Activated CD4-positive, alpha-beta T cell treated with anti-CD3 and anti-CD28 coated beads, Interleukin-2, amount 10 ng/mL, durations not matched to agents 24 days and 14 days (primary cell): ENCODE measurements at regions not wholly inside any gene's neighbourhood (a gene's known extent, or its start where the extent isn't known, plus 50 kb on each side); places are given as distances from the start of the nearest gene placed in this dataset.
"Not testable (repeated sequence)": the region's sequence is repeated elsewhere in the genome, so short reads cannot be mapped to it uniquely, and the experiment has no call there.

Source experiments
- DNase-seq: peaks from one replicate; pipeline ENCODE4 v3.0.0; 2022
- H3K27ac Mint-ChIP-seq: one replicate; pipeline ENCODE4 v1.8.0; 2022; ENCODE audit warnings: mild to moderate bottlenecking, mixed read lengths
- H3K27me3 Mint-ChIP-seq: one replicate; pipeline ENCODE4 v1.8.0; 2022; ENCODE audit warnings: mixed read lengths
- H3K36me3 Mint-ChIP-seq: one replicate; pipeline ENCODE4 v1.8.0; 2022; ENCODE audit warnings: low read depth, mild to moderate bottlenecking, mixed read lengths
- H3K4me1 Mint-ChIP-seq: one replicate; pipeline ENCODE4 v1.8.0; 2021; ENCODE audit warnings: mixed read lengths
- H3K4me3 Mint-ChIP-seq: one replicate; pipeline ENCODE4 v1.8.0; 2022; ENCODE audit warnings: mild to moderate bottlenecking, moderate library complexity, mixed read lengths
- H3K9me3 Mint-ChIP-seq: one replicate; pipeline ENCODE4 v1.8.0; 2021; ENCODE audit warnings: mixed read lengths
- intact Hi-C: fragments of 100-400 bp; cut with micrococcal nuclease; formaldehyde crosslinking; loops from one replicate; pipeline ENCODE4 v1.15.1; 2023

DNA sequence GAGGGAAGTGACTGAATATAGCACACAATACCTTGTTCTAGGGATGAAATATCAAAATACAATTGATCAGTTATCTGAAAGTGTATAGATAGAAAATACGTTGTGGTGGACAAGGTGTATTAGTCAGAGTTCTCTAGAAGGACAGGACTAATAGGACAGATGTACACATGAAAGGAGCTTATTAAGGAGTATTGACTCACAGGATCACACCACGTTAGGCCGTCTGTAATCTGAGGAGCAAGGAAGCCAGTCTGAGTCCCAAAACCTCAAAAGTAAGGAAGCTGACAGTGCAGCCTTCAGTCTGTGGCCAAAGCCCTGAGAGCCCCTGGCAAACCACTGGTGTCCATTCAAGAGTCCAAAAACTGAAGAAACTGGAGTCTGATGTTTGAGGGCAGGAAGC is 406.1 kb downstream of the MDFIC start:
- Mint-ChIP-seq H3K4me1 (no peaks in the 10 kb centered on the region), H3K9me3 (peaks cover 4% of the 10 kb centered on the region), H3K36me3 (no peaks in the 10 kb centered on the region), H3K4me3 (no peak overlapping the region), H3K27ac (no peak overlapping the region), H3K27me3 (no peaks in the 10 kb centered on the region)
- no peak for DNase-seq
- intact Hi-C loops = no loop called here

DNA sequence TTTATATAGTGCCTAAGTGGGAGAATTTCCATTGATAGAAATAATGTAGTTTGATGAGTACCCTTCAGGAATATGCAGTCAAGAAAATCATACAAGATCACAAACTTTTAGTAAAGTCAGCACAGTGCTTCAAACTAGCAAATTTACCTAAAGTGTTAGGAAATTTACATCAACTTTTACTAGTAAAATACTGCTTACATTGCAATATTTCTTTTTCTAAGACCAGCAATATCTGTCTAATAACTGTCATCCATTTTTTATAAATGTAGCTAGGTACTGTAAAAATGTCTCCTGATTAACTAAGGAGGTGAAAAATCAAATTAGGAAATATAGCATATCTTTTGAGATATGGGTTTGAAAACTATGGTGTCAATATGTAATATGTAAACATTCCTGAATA is 405.4 kb downstream of the MDFIC start:
- Mint-ChIP-seq H3K9me3 (peaks cover 4% of the 10 kb centered on the region), H3K36me3 (no peaks in the 10 kb centered on the region), H3K27me3 (no peaks in the 10 kb centered on the region), H3K27ac (no peak overlapping the region), H3K4me3 (no peak overlapping the region), H3K4me1 (no peaks in the 10 kb centered on the region)
- DNase-seq = no peak
- intact Hi-C loops = no loop called here

DNA sequence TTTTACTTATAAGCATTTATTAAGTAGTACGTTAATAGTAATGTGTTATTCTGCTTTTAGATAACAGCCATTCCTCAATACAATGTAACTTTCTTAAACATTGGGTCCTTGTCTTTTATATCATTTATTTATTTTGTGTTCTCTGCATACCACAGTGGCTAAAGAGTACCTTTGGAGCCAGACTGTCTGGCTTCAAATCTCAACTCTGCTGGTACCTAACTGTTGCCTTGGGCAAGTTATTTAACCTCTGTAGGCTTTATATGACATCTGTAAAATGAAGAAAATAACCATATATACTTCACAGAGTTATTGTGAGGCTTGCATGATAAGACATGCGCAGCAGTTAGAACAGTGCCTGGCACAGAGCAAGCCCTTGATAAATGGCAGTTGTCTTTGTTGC is 397.6 kb downstream of the MDFIC start:
- Mint-ChIP-seq H3K4me3 (no peak overlapping the region), H3K27ac (no peak overlapping the region), H3K36me3 (no peaks in the 10 kb centered on the region), H3K4me1 (no peaks in the 10 kb centered on the region), H3K9me3 (peaks cover 4% of the 10 kb centered on the region), H3K27me3 (peaks cover 2% of the 10 kb centered on the region)
- DNase-seq = no peak
- intact Hi-C loops = no loop called here

DNA sequence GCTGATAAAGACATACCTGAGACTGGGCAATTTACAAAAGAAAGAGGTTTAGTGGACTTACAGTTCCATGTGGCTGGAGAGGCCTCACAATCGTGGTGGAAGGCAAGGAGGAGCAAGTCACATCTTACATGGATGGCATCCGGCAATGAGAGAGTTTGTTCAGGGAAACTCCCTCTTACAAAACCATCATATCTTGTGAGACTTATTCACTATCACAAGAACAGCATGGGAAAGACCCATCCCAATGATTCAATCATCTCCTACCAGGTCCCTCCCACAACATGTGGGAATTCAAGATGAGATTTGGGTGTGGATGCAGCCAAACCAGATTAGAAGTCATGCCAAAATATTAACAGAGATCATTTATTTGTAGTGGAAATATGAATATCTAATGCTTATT is 388.4 kb downstream of the MDFIC start:
- H3K27me3 Mint-ChIP-seq, H3K27ac Mint-ChIP-seq, H3K9me3 Mint-ChIP-seq, H3K36me3 Mint-ChIP-seq, DNase-seq, H3K4me3 Mint-ChIP-seq, intact Hi-C loops, H3K4me1 Mint-ChIP-seq: not testable (repeated sequence)

DNA sequence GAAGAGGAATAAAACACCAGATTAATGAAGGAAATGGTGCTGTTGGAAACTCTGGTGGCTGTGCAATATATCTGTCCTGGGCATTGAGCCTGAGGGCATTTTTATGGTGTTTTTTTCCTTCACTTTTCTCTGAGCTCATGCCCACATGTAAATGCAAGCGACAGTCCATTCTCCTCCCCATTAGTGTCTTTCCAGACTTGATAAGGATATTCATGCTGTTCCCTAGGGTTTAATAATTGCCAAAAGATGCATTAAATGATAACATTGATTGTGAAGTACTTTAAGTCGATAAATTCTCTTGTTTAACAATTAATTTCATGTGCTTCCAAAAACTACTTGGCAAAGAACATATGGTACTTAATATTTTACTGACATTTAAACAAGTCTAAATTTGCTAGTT is 384.7 kb downstream of the MDFIC start:
- no peaks in the 10 kb centered on the region for H3K27me3 Mint-ChIP-seq
- no peaks in the 10 kb centered on the region for H3K4me1 Mint-ChIP-seq
- H3K27ac Mint-ChIP-seq = no peak overlapping the region
- intact Hi-C loops = no loop called here
- no peak for DNase-seq
- no peak overlapping the region for H3K4me3 Mint-ChIP-seq
- H3K36me3 Mint-ChIP-seq = no peaks in the 10 kb centered on the region
- H3K9me3 Mint-ChIP-seq = no peaks in the 10 kb centered on the region

DNA sequence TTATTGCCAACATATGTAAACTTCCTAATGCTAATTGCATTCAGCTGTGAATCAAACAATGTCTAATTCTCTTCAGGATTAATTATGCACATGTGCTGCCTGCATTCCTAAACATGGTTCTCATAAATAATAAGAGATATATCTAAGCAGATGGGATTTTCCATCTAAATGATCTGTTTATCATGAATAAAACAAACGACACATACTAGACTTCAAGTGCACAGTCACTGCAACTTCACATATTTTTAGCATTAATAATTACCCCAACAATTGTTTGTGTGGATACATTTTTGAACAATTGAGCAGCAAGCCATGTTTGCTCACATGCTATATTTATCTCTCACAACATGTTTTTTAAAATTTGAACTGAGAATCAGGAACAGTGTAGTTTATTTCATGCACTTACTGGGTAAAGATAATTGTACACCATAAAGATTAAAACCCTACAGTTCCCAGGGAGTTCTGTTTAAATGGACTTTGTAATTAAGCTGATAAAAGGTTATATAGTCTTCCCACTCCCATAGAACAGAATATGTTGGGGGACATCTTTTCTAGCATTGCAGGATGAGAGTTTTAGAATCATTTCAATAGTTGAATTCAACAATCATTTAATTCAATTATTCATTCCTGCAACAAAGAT is 378.5 kb downstream of the MDFIC start:
- no peaks in the 10 kb centered on the region for H3K36me3 Mint-ChIP-seq
- intact Hi-C loops = no loop called here
- no peak overlapping the region for H3K27ac Mint-ChIP-seq
- H3K9me3 Mint-ChIP-seq = no peaks in the 10 kb centered on the region
- DNase-seq = no peak
- H3K4me1 Mint-ChIP-seq = no peaks in the 10 kb centered on the region
- H3K27me3 Mint-ChIP-seq = no peaks in the 10 kb centered on the region
- H3K4me3 Mint-ChIP-seq = no peak overlapping the region

DNA sequence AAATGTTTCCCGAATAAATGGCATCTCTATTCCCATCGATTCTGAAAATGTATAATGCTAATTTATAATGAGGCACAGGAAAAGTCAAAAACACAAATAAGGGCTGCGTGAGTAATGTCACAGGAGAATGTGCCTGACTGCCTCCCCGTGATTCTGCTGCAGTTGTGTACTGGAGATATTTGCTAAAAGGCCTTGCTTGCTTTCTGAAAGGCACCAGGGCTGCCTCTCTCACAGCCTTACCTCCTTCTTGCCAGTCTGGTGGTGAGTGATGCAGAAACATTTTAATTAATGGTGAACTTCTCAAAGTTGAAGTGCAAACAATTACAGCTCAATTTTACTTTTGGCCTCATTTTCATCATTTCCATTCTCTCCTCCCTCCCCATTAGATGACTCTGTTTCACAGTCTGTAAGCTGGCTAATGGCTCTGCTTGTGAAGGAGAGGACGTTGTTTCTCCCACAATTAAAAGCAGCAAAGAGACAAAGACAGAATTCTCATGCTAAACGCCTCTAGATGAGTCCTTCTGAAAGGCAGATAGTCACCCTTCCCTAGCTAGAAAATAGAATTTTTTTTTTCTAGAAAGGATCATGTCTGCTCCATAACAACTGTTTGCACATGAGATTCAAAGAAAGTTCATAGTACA is 377.6 kb downstream of the MDFIC start:
- intact Hi-C loops = no loop called here
- no peaks in the 10 kb centered on the region for H3K9me3 Mint-ChIP-seq
- H3K4me3 Mint-ChIP-seq = no peak overlapping the region
- H3K27me3 Mint-ChIP-seq = no peaks in the 10 kb centered on the region
- no peaks in the 10 kb centered on the region for H3K36me3 Mint-ChIP-seq
- no peak for DNase-seq
- H3K4me1 Mint-ChIP-seq = no peaks in the 10 kb centered on the region
- no peak overlapping the region for H3K27ac Mint-ChIP-seq

DNA sequence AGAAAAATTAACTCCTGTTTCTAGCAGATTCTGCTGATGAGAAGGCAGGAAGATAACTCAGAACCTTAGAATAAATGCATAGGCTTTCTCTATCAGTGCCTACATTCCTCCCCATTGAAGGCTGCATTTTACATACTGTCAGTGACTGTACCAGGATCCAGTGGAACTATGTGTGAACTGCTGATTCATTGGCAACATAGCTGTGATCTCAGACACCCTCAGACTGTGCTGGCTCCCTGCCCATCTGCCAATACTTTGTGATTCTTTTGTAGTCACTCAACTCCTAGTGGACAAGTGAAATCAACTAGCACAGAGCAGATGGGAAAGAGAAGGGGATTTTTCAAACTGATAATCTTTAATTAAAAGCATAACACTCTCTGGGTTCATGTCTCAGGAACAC is 375.8 kb downstream of the MDFIC start:
- H3K27ac Mint-ChIP-seq = no peak overlapping the region
- H3K9me3 Mint-ChIP-seq = no peaks in the 10 kb centered on the region
- no peak for DNase-seq
- no peaks in the 10 kb centered on the region for H3K36me3 Mint-ChIP-seq
- H3K4me3 Mint-ChIP-seq = no peak overlapping the region
- intact Hi-C loops = no loop called here
- H3K4me1 Mint-ChIP-seq = no peaks in the 10 kb centered on the region
- peaks cover 2% of the 10 kb centered on the region for H3K27me3 Mint-ChIP-seq

DNA sequence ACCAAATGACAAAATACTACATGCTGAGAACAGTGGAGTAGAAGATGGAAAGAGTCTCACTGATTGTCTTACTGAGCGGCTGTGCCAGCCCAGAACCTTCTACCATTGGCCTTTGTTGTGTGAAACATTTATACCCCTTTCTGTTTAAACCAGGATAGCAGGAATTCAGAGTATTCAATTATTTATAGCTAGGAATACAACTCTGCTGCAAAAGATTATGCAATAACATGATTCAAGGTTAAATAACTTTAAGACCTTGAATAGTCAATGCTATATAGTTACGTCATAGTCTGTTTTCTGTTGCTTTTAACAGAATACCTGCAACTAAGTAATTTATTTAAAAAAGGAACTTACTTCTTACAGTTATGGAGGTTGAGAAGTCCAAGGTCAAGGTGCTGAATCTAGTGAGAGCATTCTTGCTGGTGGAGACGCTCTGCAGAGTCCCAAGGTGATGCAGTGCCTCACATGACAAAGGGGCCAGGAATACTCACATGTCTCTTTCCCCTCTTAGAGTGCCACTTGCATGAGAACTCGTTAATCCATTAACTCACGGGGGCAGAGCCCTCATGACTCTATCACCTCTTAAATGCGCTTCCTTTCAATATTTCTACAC is 371.8 kb downstream of the MDFIC start:
- Mint-ChIP-seq H3K27ac (no peak overlapping the region), H3K9me3 (no peaks in the 10 kb centered on the region), H3K4me1 (no peaks in the 10 kb centered on the region), H3K27me3 (peaks cover 10% of the 10 kb centered on the region), H3K36me3 (no peaks in the 10 kb centered on the region), H3K4me3 (no peak overlapping the region)
- intact Hi-C loops = no loop called here
- no peak for DNase-seq

DNA sequence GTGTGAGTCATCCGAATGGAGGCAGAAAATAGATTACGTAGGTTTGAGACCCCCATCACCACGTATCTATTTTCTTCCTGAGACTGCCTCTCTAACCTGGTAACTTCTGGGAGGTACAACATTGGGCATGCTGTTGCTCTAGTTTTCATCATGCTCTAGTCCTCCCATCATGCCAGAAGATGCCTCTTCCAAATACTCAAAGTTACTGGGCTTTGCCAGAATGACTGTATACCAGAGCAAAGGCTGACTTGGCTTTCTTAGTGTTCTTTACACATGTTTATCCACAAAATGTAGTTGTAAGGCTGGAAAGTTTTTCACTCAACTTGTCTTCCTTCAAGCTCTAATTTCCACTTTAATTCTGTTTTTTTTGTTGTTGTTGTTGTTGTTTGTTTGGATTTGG is 370.5 kb downstream of the MDFIC start:
- no peak for DNase-seq
- H3K9me3 Mint-ChIP-seq = no peaks in the 10 kb centered on the region
- no peak overlapping the region for H3K27ac Mint-ChIP-seq
- no peaks in the 10 kb centered on the region for H3K36me3 Mint-ChIP-seq
- peaks cover 10% of the 10 kb centered on the region for H3K27me3 Mint-ChIP-seq
- H3K4me3 Mint-ChIP-seq = no peak overlapping the region
- no peaks in the 10 kb centered on the region for H3K4me1 Mint-ChIP-seq
- intact Hi-C loops = no loop called here

DNA sequence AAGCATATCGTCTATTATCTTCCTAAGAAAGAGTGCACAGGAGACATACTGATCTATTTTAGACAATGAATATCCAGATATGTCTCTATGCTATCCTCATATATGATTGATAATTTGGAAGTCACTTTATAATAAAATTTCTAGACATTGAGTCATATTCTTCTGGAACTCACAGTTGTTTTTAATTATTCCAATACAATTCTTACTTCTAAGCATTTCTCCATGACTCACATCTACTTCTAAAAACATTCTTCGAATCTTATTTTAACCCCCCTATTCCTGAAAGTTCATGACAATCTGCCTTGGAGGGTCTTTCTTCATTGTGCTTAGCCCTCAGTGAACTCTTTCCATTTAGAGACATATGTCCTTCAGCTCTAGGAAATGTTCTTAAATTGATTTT is 368.1 kb downstream of the MDFIC start:
- H3K27ac Mint-ChIP-seq = no peak overlapping the region
- no peak overlapping the region for H3K4me3 Mint-ChIP-seq
- H3K36me3 Mint-ChIP-seq = no peaks in the 10 kb centered on the region
- no peak for DNase-seq
- intact Hi-C loops = no loop called here
- H3K27me3 Mint-ChIP-seq = peaks cover 10% of the 10 kb centered on the region
- no peaks in the 10 kb centered on the region for H3K9me3 Mint-ChIP-seq
- H3K4me1 Mint-ChIP-seq = no peaks in the 10 kb centered on the region

DNA sequence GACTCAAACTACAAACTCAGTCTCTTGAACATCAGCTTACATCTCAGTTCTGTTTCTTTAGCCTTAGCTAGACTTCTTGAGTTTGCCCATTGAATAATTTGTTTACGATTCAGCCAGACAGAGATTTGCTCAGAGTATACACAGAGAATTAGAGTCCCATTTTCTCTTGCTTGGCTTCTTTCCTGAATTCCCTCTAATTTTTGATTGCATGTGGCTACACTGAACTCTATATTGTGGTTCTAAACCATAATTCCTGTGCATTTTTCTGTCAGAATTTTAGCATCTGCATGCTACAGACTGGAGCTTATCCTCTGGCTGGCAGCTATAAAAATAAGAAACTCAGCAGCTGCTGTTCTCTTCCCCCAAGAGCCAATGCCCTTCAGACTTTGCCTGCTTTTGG is 354.9 kb downstream of the MDFIC start:
- H3K4me3 Mint-ChIP-seq = no peak overlapping the region
- H3K4me1 Mint-ChIP-seq = no peaks in the 10 kb centered on the region
- intact Hi-C loops = no loop called here
- peaks cover 8% of the 10 kb centered on the region for H3K27me3 Mint-ChIP-seq
- no peak overlapping the region for H3K27ac Mint-ChIP-seq
- no peak for DNase-seq
- H3K9me3 Mint-ChIP-seq = no peaks in the 10 kb centered on the region
- no peaks in the 10 kb centered on the region for H3K36me3 Mint-ChIP-seq

DNA sequence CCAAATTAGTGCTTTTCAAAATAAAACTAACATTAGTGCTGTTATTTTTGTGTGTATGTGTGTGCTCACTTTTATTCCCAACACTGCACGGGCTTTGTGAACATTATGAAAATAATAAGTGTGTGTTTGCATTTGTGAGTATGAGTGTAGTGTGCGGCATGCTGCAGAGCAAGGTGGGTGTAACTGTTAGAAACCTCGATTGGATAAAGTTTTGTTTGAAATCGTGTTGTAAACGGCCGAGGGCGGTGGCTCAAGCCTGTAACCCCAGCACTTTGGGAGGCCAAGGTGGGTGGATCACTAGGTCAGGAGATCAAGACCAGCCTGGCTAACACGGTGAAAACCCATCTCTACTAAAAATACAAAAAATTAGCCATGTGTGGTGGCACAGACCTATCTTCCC is 352.0 kb downstream of the MDFIC start:
- DNase-seq, intact Hi-C loops, H3K9me3 Mint-ChIP-seq, H3K4me1 Mint-ChIP-seq, H3K27ac Mint-ChIP-seq, H3K36me3 Mint-ChIP-seq, H3K4me3 Mint-ChIP-seq: not testable (repeated sequence)
- H3K27me3 Mint-ChIP-seq = peaks cover 12% of the 10 kb centered on the region

DNA sequence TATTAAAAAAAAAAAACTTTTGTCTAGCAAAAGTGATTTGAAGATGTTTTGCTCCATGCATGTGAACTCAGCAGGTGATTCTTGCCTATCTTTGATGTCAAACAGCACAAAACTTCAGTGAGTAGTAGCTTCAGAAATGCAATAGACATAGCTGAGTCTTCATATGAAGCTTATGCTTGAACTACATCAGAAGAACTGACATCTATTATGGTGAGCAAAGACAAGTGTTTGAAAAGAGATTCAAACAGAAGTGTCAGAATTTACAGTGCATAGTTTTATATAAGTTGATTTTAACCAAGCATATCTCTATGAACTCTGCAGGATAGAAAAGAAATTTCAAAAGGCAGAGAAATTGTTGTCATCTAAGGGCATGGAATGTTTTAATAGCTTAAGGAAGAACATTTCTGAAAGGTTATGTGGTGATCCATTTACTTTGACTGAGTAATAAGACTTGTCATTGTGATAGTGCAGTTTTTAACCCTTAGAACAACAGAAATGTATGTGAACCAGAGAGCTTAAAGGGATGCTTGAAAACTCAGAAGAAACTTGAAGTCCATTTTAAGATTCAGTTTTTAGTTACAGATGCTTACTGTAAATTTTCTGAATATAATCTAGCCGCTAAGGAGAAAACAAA is 351.4 kb downstream of the MDFIC start:
- no peak for DNase-seq
- H3K4me1 Mint-ChIP-seq = no peaks in the 10 kb centered on the region
- H3K4me3 Mint-ChIP-seq = no peak overlapping the region

More for the DNA sequence above, 351.4 kb downstream of the MDFIC start:
- intact Hi-C loops = no loop called here
- Mint-ChIP-seq H3K27ac (no peak overlapping the region), H3K9me3 (no peaks in the 10 kb centered on the region), H3K36me3 (no peaks in the 10 kb centered on the region), H3K27me3 (peaks cover 12% of the 10 kb centered on the region)
